Esophagus squamous epithelium (tissue), 4 donors: ENCODE measurements at regions not wholly inside any gene's neighbourhood (a gene's known extent, or its start where the extent isn't known, plus 50 kb on each side); places are given as distances from the start of the nearest gene placed in this dataset.

Experiments used
- CTCF ChIP-seq, 6 experiments: fragments of 450-650 bp in 4 of 6; fragments of 200-600 bp in 2 of 6; sonication (generic) in 2 of 6; IDR thresholded peaks; one replicate each; pipeline ENCODE4 v1.5.1; 2016 to 2019; ENCODE audit warnings: antibody characterized with exemption in 6 of 6, mild to moderate bottlenecking in 4 of 6, moderate library complexity in 4 of 6
- POLR2A ChIP-seq, 4 donors: fragments of 450-650 bp; IDR thresholded peaks; one replicate each; pipeline ENCODE4 v1.6.1; 2017; ENCODE audit warnings: antibody characterized with exemption in 4 of 4, mild to moderate bottlenecking in 4 of 4, moderate library complexity in 3 of 4

- no peak for TF ChIP-seq POLR2A (IDR thresholded peaks at IDR 0.05)
- TF ChIP-seq CTCF (IDR thresholded peaks at IDR 0.05): no peak
These were observed 269.8 kb downstream of the TMEM38B start for GRCh38 chr9:105964156-105964555.
